H1 (cell line): ENCODE measurements at regions not wholly inside any gene's neighbourhood (a gene's known extent, or its start where the extent isn't known, plus 50 kb on each side); places are given as distances from the start of the nearest gene placed in this dataset.

Experiments used
- E2F6 ChIP-seq: IDR thresholded peaks from 2 replicates; pipeline ENCODE4 v1.6.1; 2012; ENCODE audit warnings: inconsistent platforms

GRCh38 chr18:3347286-3347803 is 85.4 kb downstream of the MYL12B start (continued):
- no peak for TF ChIP-seq E2F6
